GM21390 (cell line): ENCODE measurements at regions not wholly inside any gene's neighbourhood (a gene's known extent, or its start where the extent isn't known, plus 50 kb on each side); places are given as distances from the start of the nearest gene placed in this dataset.
"Not testable (repeated sequence)": the region's sequence is repeated elsewhere in the genome, so short reads cannot be mapped to it uniquely, and the experiment has no call there.

Experiments used
- ATAC-seq: cut with Tn5 transposase; IDR thresholded peaks from one replicate; pipeline ENCODE4 v1.9.1; 2021; ENCODE audit not compliant: unreplicated experiment

- no peak for ATAC-seq
Measured at GRCh38 chr13:65965501-65965900, 1264.6 kb downstream of the PCDH9 start.

GRCh38 chr13:65964672-65965071 lies 1265.5 kb downstream of the PCDH9 start:
- ATAC-seq = no peak

GRCh38 chr13:65959305-65959704 lies 1270.8 kb downstream of the PCDH9 start:
- no peak for ATAC-seq

GRCh38 chr13:65946387-65946786 lies 1283.7 kb downstream of the PCDH9 start:
- ATAC-seq = no peak

- ATAC-seq = no peak
Measured at GRCh38 chr13:65943708-65944107, 1286.4 kb downstream of the PCDH9 start.

GRCh38 chr13:65943024-65943423 lies 1287.1 kb downstream of the PCDH9 start:
- ATAC-seq = no peak

- no peak for ATAC-seq
Measured at GRCh38 chr13:65940720-65941119, 1289.4 kb downstream of the PCDH9 start.

- no peak for ATAC-seq
Measured at GRCh38 chr13:65937251-65937650, 1292.9 kb downstream of the PCDH9 start.

- no peak for ATAC-seq
Measured at GRCh38 chr13:65936249-65936648, 1293.9 kb downstream of the PCDH9 start.

GRCh38 chr13:65932587-65933239 lies 1297.4 kb downstream of the PCDH9 start:
- no peak for ATAC-seq

- no peak for ATAC-seq
Measured at GRCh38 chr13:65932013-65932412, 1298.1 kb downstream of the PCDH9 start.

- no peak for ATAC-seq
Measured at GRCh38 chr13:65929436-65929835, 1300.7 kb downstream of the PCDH9 start.

- ATAC-seq = peak; percentile 75
Measured at GRCh38 chr13:65926750-65927171, 1303.4 kb downstream of the PCDH9 start.

GRCh38 chr13:65922846-65923245 lies 1307.3 kb downstream of the PCDH9 start:
- not testable (repeated sequence) for ATAC-seq

- no peak for ATAC-seq
Measured at GRCh38 chr13:65921933-65922332, 1308.2 kb downstream of the PCDH9 start.

GRCh38 chr13:65917731-65918130 lies 1312.4 kb downstream of the PCDH9 start:
- no peak for ATAC-seq

- no peak for ATAC-seq
Measured at GRCh38 chr13:65915195-65915594, 1314.9 kb downstream of the PCDH9 start.

- ATAC-seq = no peak
Measured at GRCh38 chr13:65914716-65915115, 1315.4 kb downstream of the PCDH9 start.

GRCh38 chr13:65913173-65913572 lies 1317.0 kb downstream of the PCDH9 start:
- ATAC-seq = no peak

- ATAC-seq = no peak
Measured at GRCh38 chr13:65912516-65912915, 1317.6 kb downstream of the PCDH9 start.

- ATAC-seq = no peak
Measured at GRCh38 chr13:65911546-65912193, 1318.5 kb downstream of the PCDH9 start.

- ATAC-seq = no peak
Measured at GRCh38 chr13:65909501-65909900, 1320.6 kb downstream of the PCDH9 start.
